Liver (tissue), 8 donors: ENCODE measurements at regions not wholly inside any gene's neighbourhood (a gene's known extent, or its start where the extent isn't known, plus 50 kb on each side); places are given as distances from the start of the nearest gene placed in this dataset.

Experiments used
- DNase-seq: peaks from one replicate; pipeline ENCODE4 v3.0.0-alpha.2; 2017; ENCODE audit warnings: low spot score
- H3K27ac ChIP-seq, 2 donors: one replicate each; pipeline ENCODE4 v1.7.0; 2013; ENCODE audit warnings: inconsistent platforms in 2 of 2, low read length in 2 of 2, control low read depth in 1 of 2, low read depth in 1 of 2, mild to moderate bottlenecking in 1 of 2
- H3K27me3 ChIP-seq, 4 donors: one replicate each; pipeline versions ENCODE4 v1.6.1 to v1.7.0; 2013; ENCODE audit warnings: low read length in 3 of 4, inconsistent platforms in 1 of 4, mild to moderate bottlenecking in 1 of 4, moderate library complexity in 1 of 4; ENCODE audit not compliant: control insufficient read depth in 4 of 4, insufficient read depth in 4 of 4
- H3K36me3 ChIP-seq, 4 donors: one replicate each; pipeline versions ENCODE4 v1.6.1 to v1.7.0; 2013; ENCODE audit warnings: low read length in 3 of 4, mild to moderate bottlenecking in 3 of 4, low read depth in 1 of 4, moderate library complexity in 1 of 4; ENCODE audit not compliant: control insufficient read depth in 4 of 4, insufficient read depth in 3 of 4
- H3K4me1 ChIP-seq, 4 donors: one replicate each; pipeline versions ENCODE4 v1.6.1 to v1.7.0; 2013; ENCODE audit warnings: low read length in 3 of 4, mild to moderate bottlenecking in 3 of 4, moderate library complexity in 1 of 4; ENCODE audit not compliant: control insufficient read depth in 4 of 4, insufficient read depth in 4 of 4
- H3K4me3 ChIP-seq, 3 donors: one replicate each; pipeline versions ENCODE4 v1.6.1 to v1.7.0; 2013; ENCODE audit warnings: low read length in 3 of 3, control low read depth in 1 of 3, low read depth in 1 of 3, mild to moderate bottlenecking in 1 of 3
- H3K9ac ChIP-seq, 2 donors: one replicate each; pipeline ENCODE4 v1.7.0; 2013; ENCODE audit warnings: low read length in 2 of 2, mild to moderate bottlenecking in 2 of 2, moderate library complexity in 2 of 2, control low read depth in 1 of 2, low read depth in 1 of 2
- H3K9me3 ChIP-seq, 4 donors: one replicate each; pipeline versions ENCODE4 v1.6.1 to v1.7.0; 2013; ENCODE audit warnings: low read length in 3 of 4; ENCODE audit not compliant: control insufficient read depth in 4 of 4
- CTCF ChIP-seq: fragments of 150-350 bp; IDR thresholded peaks from 2 replicates; pipeline ENCODE4 v1.5.1; 2017; ENCODE audit warnings: improper control_type of control experiment, low read depth, low read length; ENCODE audit not compliant: missing input control
- EGR1 ChIP-seq, 2 donors: IDR thresholded peaks; 2 replicates each; pipeline ENCODE4 v1.6.1; 2016 to 2018; ENCODE audit warnings: antibody characterized with exemption in 2 of 2, low read depth in 2 of 2
- FOXA1 ChIP-seq: IDR thresholded peaks from 2 replicates; pipeline ENCODE4 v1.6.1; 2016; ENCODE audit warnings: antibody characterized with exemption
- FOXA2 ChIP-seq: IDR thresholded peaks from 2 replicates; pipeline ENCODE4 v1.6.1; 2016; ENCODE audit warnings: antibody characterized with exemption
- GABPA ChIP-seq, 2 donors: IDR thresholded peaks in 1 of 2; conservative IDR thresholded peaks in 1 of 2; 2 replicates each; pipeline ENCODE4 v1.6.1; 2016; ENCODE audit warnings: antibody characterized with exemption in 2 of 2, mild to moderate bottlenecking in 1 of 2, moderate library complexity in 1 of 2
- HNF4A ChIP-seq, 2 donors: conservative IDR thresholded peaks; 2 replicates each; pipeline ENCODE4 v1.6.1; 2016; ENCODE audit warnings: antibody characterized with exemption in 2 of 2, mild to moderate bottlenecking in 2 of 2
- HNF4G ChIP-seq: IDR thresholded peaks from 2 replicates; pipeline ENCODE4 v1.6.1; 2016; ENCODE audit warnings: antibody characterized with exemption
- JUND ChIP-seq, 2 donors: IDR thresholded peaks; 2 replicates each; pipeline ENCODE4 v1.6.1; 2016; ENCODE audit warnings: antibody characterized with exemption in 2 of 2
- NR2F2 ChIP-seq: IDR thresholded peaks from 2 replicates; pipeline ENCODE4 v1.6.1; 2016; ENCODE audit warnings: antibody characterized with exemption
- RAD21 ChIP-seq, 2 donors: IDR thresholded peaks; 2 replicates each; pipeline ENCODE4 v1.6.1; 2016; ENCODE audit warnings: antibody characterized with exemption in 2 of 2, mild to moderate bottlenecking in 2 of 2
- RXRA ChIP-seq, 2 donors: IDR thresholded peaks; 2 replicates each; pipeline ENCODE4 v1.6.1; 2017 to 2018; ENCODE audit warnings: antibody characterized with exemption in 2 of 2, mild to moderate bottlenecking in 1 of 2
- SP1 ChIP-seq: IDR thresholded peaks from 2 replicates; pipeline ENCODE4 v1.6.1; 2018; ENCODE audit warnings: antibody characterized with exemption, mild to moderate bottlenecking
- TAF1 ChIP-seq: conservative IDR thresholded peaks from 2 replicates; pipeline ENCODE4 v1.6.1; 2016; ENCODE audit warnings: antibody characterized with exemption, mild to moderate bottlenecking
- YY1 ChIP-seq: IDR thresholded peaks from 2 replicates; pipeline ENCODE4 v1.6.1; 2016; ENCODE audit warnings: antibody characterized with exemption, mild to moderate bottlenecking
- ZBTB33 ChIP-seq: IDR thresholded peaks from 2 replicates; pipeline ENCODE4 v1.6.1; 2016; ENCODE audit warnings: antibody characterized with exemption
- WGBS: extraction: QIAGEN DNeasy Blood & Tissue Kit; methylation state at CpG from one replicate; pipeline ENCODE4 v1.1.7; 2013; 5-methylcytosine and 5-hydroxymethylcytosine counted together
- TF ChIP-seq, protein P1 (sequence below): IDR thresholded peaks from 2 replicates; pipeline ENCODE4 v1.6.1; 2016; ENCODE audit warnings: antibody characterized with exemption, mild to moderate bottlenecking
- TF ChIP-seq, protein P2 (sequence below): IDR thresholded peaks from 2 replicates; pipeline ENCODE4 v1.6.1; 2016; ENCODE audit warnings: antibody characterized with exemption
- TF ChIP-seq, protein P3 (sequence below): IDR thresholded peaks from 2 replicates; pipeline ENCODE4 v1.6.1; 2016; ENCODE audit warnings: antibody characterized with exemption
- donor health status: healthy.
- donor health status: healthy.
- donor health status: healthy.
- donor health status: healthy.
- donor health status: healthy.

DNA sequence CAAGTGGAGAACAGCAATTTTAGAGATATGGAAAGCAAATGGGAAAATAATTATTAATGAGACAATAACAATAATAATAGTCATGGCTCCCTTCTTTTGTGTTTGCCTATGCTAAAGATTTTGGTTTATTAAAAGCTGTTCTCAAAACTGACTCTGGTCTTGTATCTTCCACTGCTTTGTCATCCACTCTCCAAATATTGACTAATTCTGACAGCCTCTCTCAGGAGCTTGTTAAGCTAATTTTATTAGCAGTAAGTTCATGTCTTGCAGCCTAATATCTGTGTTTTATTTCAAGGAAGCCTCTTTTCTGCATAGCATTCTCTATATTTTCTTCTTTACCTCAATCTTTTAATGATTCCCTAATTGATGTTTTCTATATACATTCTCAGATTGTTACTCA is 1419.8 kb downstream of the ARAP2 start:
- no peak for DNase-seq
- no peaks in the 10 kb centered on the region for H3K4me1 ChIP-seq
- H3K4me3 ChIP-seq = no peak overlapping the region
- H3K9ac ChIP-seq = no peak overlapping the region
- no peaks in the 10 kb centered on the region for H3K27me3 ChIP-seq
- H3K27ac ChIP-seq = no peak overlapping the region
- no peaks in the 10 kb centered on the region for H3K36me3 ChIP-seq
- TF ChIP-seq HNF4G = no peak
- TF ChIP-seq SP1 = no peak
- TF ChIP-seq RAD21 (IDR thresholded peaks at IDR 0.05) = no peak
- TF ChIP-seq, protein P1, sequence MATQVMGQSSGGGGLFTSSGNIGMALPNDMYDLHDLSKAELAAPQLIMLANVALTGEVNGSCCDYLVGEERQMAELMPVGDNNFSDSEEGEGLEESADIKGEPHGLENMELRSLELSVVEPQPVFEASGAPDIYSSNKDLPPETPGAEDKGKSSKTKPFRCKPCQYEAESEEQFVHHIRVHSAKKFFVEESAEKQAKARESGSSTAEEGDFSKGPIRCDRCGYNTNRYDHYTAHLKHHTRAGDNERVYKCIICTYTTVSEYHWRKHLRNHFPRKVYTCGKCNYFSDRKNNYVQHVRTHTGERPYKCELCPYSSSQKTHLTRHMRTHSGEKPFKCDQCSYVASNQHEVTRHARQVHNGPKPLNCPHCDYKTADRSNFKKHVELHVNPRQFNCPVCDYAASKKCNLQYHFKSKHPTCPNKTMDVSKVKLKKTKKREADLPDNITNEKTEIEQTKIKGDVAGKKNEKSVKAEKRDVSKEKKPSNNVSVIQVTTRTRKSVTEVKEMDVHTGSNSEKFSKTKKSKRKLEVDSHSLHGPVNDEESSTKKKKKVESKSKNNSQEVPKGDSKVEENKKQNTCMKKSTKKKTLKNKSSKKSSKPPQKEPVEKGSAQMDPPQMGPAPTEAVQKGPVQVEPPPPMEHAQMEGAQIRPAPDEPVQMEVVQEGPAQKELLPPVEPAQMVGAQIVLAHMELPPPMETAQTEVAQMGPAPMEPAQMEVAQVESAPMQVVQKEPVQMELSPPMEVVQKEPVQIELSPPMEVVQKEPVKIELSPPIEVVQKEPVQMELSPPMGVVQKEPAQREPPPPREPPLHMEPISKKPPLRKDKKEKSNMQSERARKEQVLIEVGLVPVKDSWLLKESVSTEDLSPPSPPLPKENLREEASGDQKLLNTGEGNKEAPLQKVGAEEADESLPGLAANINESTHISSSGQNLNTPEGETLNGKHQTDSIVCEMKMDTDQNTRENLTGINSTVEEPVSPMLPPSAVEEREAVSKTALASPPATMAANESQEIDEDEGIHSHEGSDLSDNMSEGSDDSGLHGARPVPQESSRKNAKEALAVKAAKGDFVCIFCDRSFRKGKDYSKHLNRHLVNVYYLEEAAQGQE = no peak
- TF ChIP-seq FOXA1 = no peak
- TF ChIP-seq EGR1 (IDR thresholded peaks at IDR 0.05; ENCODE audit: low read depth in 2 of 2) = no peak
- TF ChIP-seq GABPA (IDR thresholded peaks at IDR 0.05 in 1 of 2, conservative IDR thresholded peaks at IDR 0.05 in 1 of 2) = no peak
- no peak for TF ChIP-seq CTCF
- no peak for TF ChIP-seq FOXA2
- TF ChIP-seq ZBTB33 = no peak
- no peak for TF ChIP-seq HNF4A (conservative IDR thresholded peaks at IDR 0.05)
- TF ChIP-seq TAF1 = no peak
- TF ChIP-seq, protein P2, sequence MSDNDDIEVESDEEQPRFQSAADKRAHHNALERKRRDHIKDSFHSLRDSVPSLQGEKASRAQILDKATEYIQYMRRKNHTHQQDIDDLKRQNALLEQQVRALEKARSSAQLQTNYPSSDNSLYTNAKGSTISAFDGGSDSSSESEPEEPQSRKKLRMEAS = no peak
- no peak for TF ChIP-seq NR2F2
- no peak for TF ChIP-seq JUND (IDR thresholded peaks at IDR 0.05)
- no peak for TF ChIP-seq RXRA (IDR thresholded peaks at IDR 0.05)
- no peaks in the 10 kb centered on the region for H3K9me3 ChIP-seq

- Histone ChIP-seq H3K27me3 (no peaks in the 10 kb centered on the region), H3K9me3 (no peaks in the 10 kb centered on the region), H3K9ac (no peak overlapping the region), H3K4me1 (no peaks in the 10 kb centered on the region), H3K27ac (no peak overlapping the region), H3K4me3 (no peak overlapping the region), H3K36me3 (no peaks in the 10 kb centered on the region)
- DNase-seq = no peak
- WGBS = 89% methylated on average over 5 of the region's 5 CpGs
- TF ChIP-seq YY1 = no peak
- TF ChIP-seq, protein P2 = no peak
- no peak for TF ChIP-seq JUND (IDR thresholded peaks at IDR 0.05)
- no peak for TF ChIP-seq HNF4G
- no peak for TF ChIP-seq TAF1
- no peak for TF ChIP-seq EGR1 (IDR thresholded peaks at IDR 0.05; ENCODE audit: low read depth in 2 of 2)
- no peak for TF ChIP-seq FOXA1
- TF ChIP-seq, protein P3, sequence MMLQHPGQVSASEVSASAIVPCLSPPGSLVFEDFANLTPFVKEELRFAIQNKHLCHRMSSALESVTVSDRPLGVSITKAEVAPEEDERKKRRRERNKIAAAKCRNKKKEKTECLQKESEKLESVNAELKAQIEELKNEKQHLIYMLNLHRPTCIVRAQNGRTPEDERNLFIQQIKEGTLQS = no peak
- TF ChIP-seq HNF4A (conservative IDR thresholded peaks at IDR 0.05) = no peak
- no peak for TF ChIP-seq CTCF
- TF ChIP-seq RXRA (IDR thresholded peaks at IDR 0.05) = no peak
- TF ChIP-seq, protein P1 = no peak
- no peak for TF ChIP-seq GABPA (IDR thresholded peaks at IDR 0.05 in 1 of 2, conservative IDR thresholded peaks at IDR 0.05 in 1 of 2)
- TF ChIP-seq SP1 = no peak
These were observed 1417.7 kb downstream of the ARAP2 start for GRCh38 chr4:34826660-34827059.
